NCI-H2081 (cell line): ENCODE measurements at regions not wholly inside any gene's neighbourhood (a gene's known extent, or its start where the extent isn't known, plus 50 kb on each side); places are given as distances from the start of the nearest gene placed in this dataset.

Source experiments
- DNase-seq, 2 experiments: peaks; one replicate each; lab custom pipeline; 2025; lab: John Stamatoyannopoulos, UW

DNA sequence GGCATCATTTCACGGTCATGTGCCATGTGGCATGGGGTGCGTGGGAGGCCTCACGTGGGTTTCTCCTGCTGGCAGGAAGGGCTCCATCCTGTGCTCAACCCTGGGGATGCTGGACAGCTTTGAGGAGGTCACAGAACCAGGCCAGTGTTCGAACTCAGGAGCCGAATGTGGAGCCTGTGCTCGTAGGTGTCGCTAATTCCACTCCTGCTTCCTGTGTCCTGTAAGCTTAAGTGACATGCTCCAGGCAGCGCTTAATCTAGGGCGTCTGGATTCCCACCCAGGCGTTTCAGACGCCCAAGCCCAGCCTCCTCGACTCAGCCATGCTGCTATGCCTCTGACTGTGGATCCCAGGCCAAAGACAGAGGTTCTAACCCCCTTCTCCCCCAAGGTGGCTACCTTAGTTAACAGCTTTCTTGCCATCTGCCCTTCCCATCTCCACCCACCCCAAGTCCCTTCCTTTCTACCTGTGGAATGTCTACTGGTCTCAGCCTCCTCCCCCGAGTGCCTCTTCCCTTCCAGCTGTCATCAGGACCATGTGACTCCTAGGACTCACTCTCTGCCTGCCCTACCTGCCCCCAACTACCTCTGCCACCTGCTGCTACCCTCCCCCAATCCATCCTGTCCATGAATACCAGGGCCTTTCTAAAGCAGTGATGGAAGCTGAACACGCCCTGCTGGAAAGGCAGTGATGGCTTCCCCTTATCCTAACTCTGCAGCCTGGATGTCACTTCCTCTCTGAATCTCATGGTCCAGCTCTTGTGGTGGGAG, 255.1 kb downstream of the CDH26 start:
- no peak for DNase-seq

DNA sequence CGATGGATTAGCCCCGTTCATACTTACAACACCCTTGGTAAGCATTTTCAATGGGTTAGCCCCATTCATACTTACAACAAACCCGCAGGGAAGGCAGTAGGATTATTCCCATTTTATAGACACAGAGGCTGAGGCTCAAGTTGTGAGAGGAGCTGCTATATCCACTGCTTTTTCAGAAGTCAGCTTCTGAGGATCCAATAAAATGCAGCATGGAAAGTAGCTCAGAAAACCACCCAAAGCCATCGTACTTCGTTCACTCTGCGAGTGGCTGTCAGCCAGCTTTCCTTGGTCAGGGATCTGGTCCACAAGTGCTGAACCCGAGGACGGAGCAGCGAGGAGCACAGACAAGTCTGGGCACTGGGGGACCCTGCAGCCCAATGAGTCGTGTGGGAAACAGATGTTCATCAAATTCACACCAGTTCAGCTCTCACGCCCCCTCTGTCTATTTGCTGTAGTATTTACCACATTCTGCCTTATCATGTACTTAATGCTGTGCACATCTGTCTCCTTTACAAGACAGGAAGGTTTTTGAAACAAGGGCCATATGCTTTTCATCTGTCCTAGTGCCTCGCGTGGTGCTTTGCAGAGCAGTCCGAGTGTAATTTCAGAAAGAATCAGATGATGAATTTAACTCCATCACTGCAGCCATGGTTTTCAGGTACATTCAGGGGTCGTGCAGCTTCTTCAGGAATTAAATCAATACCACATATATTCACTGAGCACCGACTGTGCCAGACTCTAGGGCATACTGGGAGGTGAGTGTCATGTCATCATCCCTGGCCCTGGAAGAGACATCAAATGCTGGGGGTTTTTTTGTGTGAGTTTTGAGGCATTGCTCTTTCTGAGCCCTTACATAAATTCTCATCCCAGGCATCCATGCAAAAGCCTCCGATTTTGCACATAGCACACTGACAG, 256.9 kb downstream of the CDH26 start:
- DNase-seq, result no peak

DNA sequence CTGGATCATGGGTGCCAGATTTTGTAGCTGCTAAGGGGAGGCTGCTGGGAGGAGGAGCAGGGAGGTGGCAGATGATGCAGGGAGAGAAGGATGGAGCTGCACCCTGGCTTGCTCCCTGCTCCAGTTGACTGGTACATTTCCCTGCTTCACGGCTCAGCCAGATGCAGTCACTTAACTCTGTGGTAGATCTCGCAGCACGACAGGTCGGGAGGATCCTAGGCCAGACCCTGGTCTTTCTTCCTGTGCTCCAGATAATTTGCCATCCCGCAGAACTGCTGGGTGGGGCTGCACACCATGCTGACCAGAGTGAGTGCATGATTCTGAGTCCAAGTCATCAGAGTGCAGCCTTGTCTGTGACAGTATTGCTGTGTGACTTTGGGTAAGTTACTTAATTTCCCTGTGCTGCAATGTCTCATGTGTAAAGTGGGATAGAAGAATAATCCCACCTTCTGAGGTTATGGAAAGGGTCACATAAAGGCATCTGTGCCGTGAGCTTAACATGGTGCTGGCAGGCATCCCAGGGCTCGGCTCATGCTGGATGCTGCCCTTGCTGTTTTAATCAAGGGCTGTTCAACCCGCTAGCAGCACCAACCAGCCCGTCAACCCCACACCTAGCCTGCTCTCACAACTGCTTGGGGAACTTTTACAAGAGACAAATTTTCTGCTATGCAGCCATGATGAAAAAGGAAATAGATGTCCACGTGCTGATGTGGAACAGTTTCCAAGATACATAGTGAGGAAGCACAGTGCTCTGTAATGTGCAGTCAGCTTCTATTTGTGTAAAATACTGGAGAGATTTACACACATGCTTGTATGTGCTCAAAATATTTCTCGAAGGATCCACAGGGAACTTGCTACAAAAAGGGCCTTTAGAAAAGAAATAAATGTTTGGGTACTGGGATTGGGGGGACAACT, 257.9 kb downstream of the CDH26 start:
- DNase-seq, result no peak

DNA sequence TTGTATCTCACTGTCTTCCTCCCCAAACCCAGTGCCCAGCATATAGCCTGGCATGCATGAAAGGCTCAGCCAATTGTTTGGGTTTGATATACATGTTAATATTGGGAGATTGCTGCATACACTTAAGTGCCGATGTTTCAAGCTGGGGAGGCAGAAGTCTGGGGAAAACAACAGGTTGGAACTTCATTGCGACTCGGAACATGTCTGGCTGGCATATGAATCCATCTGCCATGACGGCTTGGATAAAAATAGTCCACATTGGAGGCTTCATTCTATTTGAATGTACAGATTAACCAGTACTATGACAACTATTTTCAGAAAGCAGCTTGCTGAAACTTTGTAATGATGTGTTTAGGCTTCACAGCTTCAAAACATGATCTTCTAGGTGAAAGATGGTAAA, 261.0 kb downstream of the CDH26 start:
- DNase-seq, result no peak

DNA sequence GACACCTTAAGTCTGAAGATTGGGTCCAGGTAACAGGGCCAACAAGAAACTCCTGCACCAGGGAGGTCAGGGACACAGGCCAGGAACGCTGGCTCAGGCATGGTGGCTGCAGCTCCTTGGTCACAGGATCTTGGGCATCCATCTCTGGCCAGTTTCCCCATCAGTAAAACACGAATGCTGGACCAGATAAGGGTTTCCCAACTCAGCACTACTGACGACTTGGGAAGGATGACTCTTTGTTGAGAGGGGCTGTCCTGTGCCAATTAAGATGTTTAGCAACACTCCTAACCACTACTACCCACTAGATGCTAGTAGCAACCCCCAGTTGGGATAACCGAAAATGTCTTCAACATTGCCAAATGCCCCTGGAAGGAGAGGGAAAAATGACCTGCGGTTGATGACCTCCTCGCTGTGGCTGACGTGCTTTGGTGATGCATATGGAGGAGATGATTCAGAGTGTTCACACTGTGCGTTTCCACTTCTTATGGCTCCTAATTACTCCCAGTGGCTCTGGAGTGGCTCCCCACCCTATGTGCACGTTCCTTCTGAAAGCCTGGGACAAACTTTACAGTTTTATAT, 261.9 kb downstream of the CDH26 start:
- DNase-seq, result no peak

DNA sequence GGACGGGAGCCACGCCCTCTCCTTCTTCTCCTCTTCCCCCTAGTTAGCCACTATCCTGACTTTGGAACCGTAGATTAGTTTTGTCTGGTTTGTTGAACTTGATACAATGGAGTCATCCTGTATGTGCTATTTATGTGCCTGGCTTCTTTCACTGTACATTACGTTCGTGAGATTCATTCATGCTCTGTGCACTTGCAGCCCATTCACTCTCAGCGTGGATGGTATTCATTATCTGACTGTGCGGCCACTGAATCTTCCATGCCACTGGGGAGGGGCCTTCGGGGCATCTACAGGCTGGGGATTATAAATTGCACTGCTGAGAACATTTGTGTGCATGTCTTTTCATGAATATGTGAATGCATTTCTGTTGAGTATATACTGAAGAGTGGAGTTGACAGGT, 262.5 kb downstream of the CDH26 start:
- DNase-seq, result no peak

DNA sequence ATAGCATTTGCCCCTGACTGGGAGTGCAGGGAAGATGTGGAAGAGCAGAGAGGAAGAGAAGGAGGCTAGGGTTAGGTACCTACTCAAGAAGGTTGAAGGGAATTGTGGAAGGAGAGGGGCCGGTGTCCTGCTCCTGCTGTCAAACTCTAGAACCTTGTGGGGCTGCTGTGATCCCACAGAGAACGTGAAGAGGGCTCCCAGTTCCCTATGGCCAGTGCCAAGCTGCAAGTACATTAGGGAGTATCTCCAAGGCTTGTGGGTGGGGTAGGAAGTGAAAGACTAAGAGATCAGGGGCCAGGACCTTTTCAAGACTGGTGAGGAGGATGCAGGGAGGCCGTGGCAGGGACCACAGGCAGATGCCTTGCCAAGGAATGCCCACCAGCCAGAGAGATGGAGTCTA, 263.4 kb downstream of the CDH26 start:
- no peak for DNase-seq

DNA sequence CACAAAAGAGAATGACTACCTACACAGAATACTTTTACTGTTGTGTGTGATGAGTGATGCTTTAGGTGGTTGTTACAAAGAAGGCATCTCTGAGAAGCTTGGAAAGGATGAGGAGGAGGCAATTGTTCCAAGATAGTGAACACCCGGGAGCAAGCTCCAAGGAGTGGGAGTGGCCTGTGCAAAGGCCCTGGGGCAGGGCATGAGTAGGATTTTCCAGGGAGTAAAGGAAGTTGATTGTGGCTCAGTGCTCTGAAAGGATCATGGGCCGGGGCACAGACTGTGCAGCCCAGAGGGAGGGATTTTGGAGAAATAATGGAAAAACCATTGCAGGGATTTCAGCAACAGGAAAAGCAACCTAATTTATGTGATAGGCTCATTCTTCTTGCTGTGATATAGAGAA, 264.3 kb downstream of the CDH26 start:
- no peak for DNase-seq

DNA sequence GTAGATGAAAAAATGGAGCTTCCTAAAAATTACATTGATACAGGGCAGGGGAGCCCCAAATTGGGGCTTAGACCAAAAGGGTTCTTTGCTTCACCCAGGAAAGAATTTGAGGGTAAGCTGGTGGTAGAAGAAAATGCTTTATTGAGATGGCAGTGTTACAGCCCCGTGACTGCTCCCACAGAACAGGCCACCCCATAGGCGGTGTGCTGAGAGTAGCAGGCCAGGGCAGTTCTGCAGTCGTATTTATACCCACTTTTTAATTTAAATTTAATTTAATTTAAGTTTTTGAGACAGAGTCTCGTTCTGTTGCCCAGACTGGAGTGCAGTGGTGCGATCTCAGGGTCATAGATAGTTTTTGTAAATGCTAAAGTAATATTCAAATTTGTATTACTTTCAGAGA, 265.0 kb downstream of the CDH26 start:
- DNase-seq, result no peak

DNA sequence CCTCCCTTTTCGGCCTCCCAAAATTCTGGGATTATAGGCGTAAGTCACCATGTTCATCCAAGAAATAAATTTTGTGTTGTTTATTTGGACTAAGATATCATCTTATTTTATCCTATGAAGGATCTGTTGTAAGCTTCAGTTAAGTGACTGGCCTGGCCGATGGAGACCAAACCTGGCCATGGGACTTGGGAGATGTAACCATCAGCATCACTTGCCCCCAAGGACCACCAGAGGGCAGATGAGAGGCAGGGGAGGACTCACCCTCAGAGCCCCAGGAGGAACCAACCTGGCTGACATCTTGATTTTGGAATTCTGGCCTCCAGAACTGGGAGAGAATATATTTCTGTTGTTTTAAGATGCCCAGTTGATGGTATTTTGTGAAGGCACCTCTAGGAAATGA, 266.7 kb downstream of the CDH26 start:
- DNase-seq, result peak in 1 of 2 experiments; percentile 8

DNA sequence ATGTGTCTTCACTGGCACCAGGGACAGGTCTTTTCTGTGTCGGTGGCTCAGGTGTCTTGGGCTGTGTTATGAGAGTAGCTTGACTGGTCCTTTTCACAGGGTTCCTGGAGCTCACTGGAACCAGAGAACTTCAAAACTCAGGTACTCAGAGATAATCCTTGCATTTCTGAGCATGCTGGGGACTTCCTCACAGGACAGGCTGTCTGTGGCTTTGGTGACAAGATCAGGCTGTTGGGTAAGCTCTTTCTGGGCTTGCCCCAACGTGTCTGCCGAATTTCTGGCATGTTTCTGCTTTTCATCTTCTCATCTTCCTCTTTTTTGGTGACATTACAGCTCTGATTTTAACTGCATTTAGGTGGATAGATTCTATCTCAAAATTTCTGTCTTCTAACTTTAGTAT, 270.0 kb downstream of the CDH26 start:
- no peak for DNase-seq

DNA sequence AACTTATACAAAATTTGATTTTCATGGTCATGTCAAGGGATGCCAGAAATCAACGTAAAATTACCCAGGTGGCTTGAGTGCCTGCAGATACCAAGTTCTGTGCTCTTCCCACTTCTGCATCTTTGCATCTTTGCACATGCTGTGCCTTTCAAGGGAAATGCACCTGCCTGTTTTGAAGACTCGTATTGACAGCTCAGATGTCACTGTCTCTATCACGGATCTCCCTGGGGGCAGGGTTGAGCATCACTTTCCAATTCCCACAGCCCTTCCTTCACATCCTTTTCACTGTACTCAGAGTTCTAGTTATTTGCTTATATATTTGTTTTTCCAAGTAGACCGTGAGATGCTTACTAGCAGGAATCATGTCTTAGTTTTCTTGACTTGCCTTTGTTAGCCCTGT, 274.2 kb downstream of the CDH26 start:
- DNase-seq, result no peak

DNA sequence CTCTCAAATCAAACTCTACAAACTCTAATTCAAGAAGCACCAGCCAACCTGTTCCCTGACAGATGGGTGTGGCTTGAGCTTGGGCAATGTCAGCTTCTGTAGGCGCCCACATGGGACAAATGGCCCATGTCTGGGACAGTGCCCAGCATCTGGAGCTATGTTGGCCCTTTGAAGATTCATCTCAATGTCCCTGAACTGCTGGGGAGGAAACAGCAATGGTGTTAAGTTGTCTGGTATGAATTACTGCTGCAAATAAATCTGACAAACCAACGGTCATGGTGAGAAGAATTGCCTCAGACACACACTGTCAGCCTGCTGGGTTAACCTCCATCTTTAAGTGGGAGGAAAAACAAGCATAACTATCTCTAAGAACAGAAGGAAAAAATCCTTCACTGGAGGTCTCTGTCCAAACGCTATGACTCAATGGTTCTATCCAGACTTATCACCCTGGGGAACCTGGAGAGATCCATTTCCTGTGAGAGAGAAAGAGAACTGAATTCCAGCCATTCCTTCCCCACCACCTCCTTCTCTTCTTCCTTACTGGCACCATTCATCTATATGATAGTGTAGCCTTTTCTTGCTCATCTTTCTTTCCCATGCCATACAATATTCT, 274.9 kb downstream of the CDH26 start:
- DNase-seq, result no peak

DNA sequence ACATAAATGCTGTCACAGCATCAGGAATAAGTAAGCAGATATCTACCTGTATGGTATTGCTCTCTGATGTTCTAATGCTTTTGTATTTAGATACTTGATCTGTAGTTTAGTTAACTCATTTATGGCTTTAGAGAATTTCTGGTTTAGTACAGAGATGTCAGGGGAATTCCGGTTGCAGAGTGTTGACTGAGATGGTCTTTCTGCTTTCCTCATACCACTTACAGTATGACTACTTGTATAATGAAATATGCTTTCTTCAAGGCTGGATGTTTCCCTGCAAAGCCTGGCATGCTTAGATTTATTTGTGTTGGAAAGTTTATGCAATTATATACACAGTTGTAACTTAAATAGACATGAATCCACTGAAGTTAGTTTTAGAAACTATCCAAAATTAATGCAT, 278.4 kb downstream of the CDH26 start:
- DNase-seq, result no peak

DNA sequence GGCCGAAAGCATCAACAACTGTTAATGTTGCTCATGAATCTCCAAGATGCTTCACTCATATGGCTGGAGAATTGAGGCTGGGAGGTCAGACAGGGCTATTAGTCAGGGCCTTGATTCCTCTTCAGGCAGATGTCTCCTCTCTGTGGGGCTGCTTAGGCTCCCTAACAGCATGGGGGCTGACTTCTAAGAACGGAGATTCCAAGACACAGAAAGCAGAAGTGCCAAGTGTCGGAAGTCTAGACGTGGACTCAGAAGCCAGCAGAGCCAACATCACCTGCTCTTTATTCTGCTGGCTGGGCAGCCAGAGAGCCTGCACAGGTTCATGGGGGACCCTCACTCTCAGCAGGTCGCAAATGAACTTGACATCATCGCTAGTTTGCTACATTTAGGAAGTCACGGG, 279.8 kb downstream of the CDH26 start:
- no peak for DNase-seq

DNA sequence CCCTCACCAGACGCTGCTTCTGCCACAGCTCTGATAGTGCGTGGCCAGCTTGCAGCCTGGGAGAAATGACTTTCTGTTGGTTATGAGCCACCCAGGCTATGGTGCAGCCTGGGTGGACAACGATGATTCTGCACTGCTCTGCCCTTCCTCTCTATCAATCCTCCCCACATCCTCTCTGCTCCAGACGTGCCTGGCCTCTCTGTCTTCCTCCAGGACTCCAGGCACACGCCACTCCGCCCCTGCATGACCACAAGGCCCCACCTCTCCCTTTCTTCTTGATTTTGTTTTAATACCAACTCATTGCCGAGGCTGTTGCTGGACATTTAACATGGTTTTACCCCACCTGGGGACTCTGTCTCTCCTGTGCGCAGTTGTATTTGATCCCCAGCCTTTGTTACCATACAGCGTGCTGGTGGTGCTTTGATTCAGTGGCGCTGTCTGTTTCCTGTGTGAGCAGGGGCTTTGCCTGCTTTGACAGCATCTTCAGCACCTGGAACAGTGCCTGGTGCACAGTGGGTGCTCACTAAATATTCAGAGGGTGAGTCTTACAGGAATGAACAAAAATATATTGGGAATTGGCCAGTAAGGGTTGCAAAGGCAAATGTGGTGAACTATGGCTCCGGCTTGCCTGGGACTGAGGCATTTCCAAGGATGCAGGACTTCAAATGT, 280.9 kb downstream of the CDH26 start:
- DNase-seq, result no peak

DNA sequence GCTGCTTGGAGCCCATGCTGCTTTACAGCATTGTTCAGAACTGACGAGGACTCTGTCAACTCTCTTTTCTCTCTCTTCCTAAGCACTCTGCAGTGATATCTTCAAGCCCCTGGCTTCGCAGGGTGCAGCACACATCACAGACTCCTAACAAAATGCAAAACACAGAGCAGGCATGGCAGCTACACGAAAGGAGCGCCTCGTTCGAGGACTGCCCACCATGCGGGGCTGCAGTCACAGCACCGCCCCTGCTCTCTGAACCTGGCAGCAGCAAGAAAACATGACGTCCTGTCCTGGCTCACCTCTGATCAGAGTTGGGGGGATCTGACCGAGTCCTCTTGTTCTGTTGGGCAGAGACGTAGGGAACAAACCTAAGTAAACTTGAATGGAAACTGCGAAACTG, 281.7 kb downstream of the CDH26 start:
- no peak for DNase-seq

DNA sequence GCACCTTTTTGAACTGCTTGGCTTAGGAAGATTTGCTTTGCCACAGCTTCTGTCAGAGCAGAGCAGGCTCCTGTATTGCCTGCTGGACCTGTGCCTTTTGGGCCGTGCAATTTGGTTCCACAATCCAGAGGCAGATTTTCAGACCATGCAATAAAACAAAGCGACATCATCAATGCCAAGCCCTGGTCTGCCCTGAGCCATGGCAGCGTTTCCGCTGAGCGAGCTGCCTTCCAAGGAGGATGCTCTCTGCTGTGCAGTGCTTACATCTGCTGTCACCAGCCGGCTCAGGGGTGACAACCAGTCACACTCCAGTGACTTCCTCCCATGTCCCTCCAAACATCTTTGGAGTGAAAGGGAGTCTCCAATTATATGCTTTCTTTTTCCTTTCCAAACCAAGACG, 282.2 kb downstream of the CDH26 start:
- no peak for DNase-seq

DNA sequence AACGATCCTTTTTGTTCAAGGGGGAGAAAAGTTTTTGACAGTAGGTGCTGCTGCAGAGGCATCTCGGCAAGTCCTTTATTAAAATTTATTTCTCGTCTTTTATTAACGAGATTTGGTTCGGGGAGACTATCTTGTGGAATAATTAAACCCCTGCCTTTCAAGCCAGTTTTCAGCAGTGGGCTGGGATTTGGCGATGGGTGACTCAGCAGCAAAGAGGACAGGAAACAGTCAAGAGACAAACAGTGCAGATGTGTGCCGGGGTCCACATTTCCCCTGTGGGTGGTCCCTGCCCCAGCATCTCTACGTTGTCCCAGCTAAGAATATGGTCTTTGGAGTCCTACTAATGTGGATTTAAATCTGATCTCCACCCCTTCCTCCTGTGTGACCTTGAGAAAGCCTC, 282.8 kb downstream of the CDH26 start:
- no peak for DNase-seq

DNA sequence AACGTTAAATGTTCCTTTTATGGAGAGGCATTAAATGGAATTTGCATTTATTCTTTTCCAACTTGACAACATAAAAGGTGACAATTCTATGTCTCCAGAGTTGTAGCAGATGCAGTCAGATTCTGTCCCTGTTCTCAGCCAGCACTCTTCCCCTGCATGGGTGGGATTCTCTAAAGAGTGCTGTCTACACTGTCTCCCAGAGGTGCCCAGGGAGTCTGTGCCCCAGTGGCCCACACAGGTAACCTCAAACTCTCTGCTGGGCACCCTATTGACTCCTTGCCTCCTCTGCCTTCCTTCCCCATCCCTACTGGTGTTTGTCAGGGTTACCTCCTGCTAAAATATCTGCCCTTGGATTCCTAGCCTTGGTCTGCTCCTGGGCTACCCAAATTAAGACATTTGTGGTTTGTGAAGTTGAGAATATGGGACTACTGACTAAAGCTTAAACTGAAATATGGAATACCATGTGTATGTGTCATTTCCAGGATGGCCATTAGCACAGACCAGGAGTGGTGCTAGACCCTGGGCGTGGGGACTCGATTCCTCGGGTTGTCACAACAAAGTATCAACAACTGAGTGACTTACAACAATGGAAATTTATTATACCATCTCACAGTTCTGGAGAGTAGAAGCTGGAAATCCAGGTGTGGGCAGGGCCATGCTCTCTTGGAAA, 284.7 kb downstream of the CDH26 start:
- no peak for DNase-seq
